Myocyte (in vitro differentiated cells): ENCODE measurements at regions not wholly inside any gene's neighbourhood (a gene's known extent, or its start where the extent isn't known, plus 50 kb on each side); places are given as distances from the start of the nearest gene placed in this dataset.
"Not testable (repeated sequence)": the region's sequence is repeated elsewhere in the genome, so short reads cannot be mapped to it uniquely, and the experiment has no call there.

Experiments
- DNase-seq: peaks from one replicate; pipeline ENCODE4 v3.0.0-alpha.2; 2012; ENCODE audit warnings: low read depth

DNA sequence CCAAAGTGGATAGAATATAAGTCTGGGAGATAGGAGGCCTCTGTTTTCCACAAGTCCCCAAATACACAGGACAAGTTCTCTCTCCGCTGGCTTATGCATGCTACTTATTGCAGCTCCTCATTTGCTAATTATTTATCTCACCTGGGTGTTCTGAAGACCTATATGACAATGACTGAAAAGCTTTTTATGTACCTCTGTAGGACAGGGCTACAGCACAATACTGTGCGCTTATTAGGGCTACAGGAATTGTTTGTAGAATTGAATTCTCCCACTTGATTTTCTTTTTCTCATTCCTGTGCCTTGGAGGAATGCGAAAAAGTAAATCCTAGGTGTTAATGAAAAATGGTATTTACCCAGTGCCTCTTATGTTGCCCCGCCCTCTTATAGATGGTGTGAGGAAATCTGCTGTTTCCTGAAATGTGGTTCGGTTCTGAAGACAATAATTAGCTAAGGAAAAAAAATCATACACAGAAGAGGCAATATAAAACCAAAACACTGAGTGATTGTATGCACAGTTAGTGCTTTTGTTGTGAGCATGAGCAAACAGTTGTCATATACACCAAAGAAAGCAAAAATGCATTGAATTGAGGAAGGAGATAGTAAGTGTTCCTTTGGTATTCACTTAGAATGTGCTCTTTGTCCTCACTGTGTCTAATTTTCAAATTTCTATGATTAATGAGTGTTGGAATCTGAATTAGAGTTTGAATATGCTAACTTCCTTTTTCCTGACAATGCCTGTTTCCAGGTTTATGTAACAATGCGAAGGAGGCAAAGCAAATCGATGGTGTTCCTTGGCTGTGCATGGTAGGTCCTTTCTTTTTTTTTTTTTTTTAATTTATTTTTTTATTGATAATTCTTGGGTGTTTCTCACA, 78.7 kb upstream of the PNPT1 start:
- DNase-seq, result no peak

DNA sequence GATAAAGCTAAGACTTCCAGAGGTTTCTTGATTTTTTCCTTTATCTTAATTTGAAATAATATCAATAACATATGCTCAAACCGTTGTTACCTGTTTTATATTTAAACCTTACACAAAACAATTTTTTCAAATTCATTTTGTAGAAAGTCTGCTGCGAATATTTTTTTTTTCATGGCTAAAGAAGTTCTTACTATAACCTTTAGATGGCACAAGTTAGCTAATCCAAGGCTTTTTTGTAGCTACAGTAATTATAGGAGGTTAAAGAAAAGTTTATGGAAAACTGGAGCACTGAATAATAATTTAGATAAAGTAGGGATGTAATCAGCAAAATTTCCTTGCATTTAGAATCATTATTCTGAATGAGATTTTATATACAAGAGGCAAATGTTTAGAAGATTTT, 78.0 kb upstream of the PNPT1 start:
- peak; percentile 54 for DNase-seq

DNA sequence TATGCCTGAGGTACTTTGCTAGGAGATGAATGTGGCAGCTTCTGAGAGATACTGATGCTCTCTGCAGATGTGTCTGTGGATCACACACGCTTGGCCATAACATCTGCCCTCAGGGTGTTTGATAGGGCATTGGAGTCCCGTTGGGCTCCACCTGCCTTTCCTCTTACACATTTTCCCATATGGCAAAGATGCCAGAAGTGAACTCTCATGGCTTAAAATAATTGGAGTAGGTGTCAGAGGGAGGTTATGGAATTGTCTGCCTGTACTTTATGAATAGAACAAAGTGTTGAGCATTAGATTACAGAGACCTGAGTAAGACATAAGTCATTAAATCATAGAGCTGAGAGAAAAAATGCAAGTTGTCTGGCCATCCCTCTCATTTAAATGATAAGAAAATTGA, 75.3 kb upstream of the PNPT1 start:
- DNase-seq, result no peak

DNA sequence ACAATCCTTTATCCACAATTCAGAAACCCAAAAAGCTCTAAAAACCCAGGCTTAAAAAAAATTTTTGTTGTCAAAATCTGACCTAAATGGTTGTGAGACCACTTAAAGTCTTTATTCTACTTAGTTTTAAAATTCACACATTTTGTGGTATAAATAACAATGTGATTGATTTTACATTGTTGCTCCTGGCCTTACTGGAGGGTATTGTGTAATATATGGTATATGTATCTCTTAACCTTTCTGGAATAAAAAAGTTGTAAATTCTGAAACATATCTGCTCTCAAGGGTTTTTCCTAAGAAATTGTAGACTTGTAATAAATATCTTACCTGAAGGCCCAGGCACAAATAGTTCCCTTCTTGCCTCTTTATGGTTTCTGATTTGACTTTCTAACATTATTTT, 73.3 kb upstream of the PNPT1 start:
- DNase-seq, result no peak

DNA sequence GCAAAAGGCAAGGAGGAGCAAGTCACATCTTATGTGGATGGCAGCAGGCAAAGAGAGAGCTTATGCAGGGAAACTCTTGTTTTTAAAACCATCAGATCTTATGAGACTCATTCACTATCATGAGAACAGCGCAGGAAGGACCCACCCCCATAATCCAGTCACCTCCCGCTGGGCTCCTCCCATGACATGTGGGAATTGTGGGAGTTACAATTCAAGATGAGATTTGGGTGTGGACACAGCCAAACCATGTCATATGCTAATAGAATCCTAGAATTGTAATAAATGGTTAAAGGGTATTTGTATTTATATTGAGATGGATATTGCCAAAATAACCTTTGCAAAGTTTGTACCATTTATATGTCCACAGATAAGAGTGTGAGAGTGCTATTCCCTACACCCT, 72.1 kb upstream of the PNPT1 start:
- not testable (repeated sequence) for DNase-seq

DNA sequence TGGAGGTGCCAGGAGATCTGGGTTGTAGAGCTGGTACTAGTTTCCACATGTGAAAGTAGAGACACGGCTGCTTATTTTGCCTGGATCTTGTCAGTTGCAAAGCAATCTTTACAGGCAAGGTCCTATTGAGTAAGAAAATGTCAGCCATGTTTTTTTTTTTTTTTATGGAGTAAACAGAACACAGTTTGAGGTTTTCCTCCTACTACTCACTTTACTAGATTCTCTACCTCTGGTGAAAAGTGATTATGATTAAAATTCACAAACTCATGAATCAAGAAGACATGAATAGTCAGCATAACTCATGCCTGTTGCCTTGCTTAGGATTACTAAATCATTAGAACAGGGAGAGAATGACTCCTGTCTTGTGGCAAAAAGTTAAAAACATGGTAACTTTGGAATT, 70.1 kb upstream of the PNPT1 start:
- DNase-seq, result no peak

DNA sequence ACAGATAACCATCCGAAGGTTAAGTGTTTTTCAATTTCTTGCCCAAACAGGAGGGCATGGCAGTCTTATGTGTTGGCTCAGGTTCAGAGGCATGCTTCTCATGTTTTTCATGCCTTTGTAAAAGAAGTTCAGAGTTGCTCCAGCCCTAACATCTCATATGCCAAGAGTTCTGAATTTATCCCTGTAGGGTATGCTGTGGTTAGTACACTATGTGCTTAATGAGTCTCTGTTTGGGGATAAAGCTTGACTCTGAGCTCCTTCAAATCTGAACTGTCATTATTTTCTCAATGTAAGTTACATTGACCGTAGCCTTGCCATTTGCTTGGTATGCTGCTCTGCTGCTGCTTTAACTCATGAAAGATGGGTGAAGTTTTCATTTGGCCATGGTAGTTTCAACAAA, 67.9 kb upstream of the PNPT1 start:
- no peak for DNase-seq

DNA sequence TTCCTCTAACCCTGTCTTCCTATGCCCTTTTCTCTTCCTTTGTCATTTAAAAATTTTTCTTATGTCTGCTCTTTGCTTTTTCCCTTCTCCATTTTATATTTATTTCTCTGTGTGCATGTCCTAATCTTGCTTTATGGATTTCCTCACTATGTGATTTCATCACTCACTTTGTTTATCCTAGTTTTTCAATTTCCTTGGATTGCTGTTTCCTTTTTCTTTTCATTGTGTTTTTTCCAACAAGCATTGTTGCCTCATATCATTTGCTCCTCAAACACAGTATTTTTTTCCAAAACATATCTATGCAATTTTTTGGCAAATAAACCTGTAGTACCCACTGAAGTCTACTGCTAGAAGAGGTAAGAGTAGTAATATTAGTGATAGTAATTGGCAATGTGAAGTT, 67.4 kb upstream of the PNPT1 start:
- DNase-seq, result no peak

DNA sequence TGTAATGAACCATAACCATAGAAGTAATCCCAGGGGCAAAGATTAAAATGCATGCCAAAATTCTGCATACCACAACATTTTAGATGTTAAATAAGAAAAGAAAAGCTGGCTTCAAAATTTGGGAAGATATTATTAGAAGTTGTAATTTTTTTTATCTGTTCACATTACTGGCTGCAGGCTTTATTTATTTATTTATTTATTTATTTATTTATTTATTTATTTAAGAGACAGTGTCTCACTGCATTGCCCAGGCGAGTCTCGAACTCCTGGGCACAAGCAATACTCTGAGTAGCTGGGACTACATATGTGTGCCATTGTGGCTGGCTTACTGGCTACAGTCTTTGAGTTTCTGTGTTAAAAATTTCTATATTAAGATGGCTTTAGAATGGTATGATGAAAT, 66.5 kb upstream of the PNPT1 start:
- DNase-seq, result no peak

DNA sequence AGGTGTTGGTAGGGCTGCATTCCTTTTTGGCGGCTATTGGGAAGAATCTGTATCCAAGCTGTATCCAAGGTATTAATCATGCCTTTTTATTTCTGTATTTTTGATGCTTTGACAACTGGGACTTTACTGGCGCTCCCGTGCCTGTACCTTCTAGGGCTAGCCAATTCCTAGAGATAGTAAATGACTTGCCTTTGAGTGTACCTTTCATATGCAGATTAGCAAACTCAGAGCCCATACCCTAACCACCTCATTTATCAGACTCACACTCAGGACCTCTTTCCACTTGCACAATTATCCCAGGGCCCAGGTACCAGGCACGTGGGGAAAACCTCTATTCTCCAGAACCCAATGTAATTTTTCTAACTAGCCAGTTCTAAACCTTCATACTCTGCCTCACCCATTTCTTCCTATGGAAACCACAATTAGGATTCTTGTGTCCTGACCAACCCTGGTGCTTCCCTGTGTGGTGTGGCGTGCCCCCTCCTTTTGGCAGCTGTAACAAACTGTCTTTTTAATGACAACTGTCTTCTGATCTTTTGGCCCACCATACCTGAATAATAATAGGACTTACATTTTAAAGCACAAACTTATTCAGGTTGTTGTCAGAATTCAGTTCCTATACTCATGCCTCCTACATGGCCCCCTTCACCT, 65.8 kb upstream of the PNPT1 start:
- no peak for DNase-seq

DNA sequence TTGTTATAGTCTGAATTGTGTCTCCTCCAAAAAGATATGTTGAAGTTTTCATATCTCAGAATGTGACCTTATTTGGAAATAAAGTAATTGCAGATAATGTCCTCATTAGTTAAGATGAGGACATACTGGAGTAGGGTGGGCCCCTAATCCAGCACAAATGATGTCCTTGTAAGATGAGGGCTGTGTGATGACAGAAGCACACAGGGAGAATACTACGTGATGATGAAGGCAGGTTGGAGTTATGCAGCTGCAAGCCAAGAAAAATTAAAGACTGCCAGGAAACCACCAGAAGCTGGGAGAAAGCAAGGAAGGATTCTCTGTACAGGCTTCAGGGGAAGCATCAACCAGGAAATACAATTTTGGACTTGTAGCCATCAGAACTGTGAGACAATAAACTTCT, 58.3 kb upstream of the PNPT1 start:
- no peak for DNase-seq

DNA sequence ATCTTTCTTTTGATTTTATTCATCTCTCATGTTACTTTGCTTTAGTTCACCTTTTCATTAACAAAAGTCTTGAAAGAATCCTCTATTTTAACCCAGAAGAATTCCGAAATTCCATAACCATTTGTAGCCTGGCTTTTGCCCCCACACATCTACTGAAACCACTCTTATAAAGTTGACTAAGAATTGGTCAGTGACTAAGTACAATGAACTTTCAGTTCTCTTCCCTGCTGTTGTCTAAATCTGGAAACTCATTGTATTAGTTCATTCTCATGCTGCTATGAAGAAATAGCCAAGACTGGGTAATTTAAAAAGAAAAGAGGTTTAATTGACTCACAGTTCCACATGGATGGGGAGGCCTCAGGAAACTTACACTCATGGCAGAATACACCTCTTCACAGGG, 49.9 kb upstream of the PNPT1 start:
- DNase-seq, result peak; percentile 62
